NCI-H1105 treated with DMSO at 0.1 percent for 48 hours (cell line): ENCODE measurements at regions not wholly inside any gene's neighbourhood (a gene's known extent, or its start where the extent isn't known, plus 50 kb on each side); places are given as distances from the start of the nearest gene placed in this dataset.

Experiments used
- DNase-seq: peaks from one replicate; lab custom pipeline; 2025; lab: John Stamatoyannopoulos, UW

DNA sequence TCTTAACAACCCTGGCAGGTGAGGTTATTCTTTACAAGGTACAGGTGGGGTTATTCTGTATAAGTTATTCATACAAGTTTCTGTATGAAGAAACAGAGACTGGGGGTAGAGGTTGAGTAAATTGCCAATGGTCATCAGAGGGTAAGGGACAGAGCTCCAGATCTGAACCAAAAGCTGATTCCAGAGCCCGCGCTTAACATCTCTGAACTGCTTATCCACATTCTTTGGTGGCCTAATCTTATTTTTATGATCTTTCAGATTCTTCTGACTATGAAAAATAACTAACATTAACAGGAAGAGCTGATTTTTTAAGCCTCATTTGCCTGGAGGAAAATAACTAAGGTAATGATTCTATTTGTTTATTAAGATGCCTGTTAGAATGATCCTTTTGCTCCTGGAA, 63.9 kb upstream of the BARHL2 start:
- no peak for DNase-seq

DNA sequence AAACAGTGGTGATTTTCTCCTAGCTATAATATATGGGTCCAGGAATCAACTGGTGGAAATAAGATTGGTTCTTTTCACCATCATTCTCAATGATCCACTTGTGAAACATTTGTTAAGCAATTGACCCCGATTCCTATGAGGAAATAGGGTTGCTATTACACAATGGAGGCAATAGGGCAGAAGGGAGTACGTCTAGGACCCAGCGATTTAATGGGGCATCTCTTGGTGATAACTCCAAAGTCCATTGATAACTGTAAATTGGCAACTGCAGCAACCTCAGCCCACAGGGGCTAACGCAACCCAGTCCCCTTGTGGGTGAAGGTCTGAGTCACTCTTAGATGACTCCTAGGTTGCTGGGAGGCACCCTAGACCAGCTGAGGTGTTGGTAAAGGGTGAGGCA, 62.5 kb upstream of the BARHL2 start:
- no peak for DNase-seq

DNA sequence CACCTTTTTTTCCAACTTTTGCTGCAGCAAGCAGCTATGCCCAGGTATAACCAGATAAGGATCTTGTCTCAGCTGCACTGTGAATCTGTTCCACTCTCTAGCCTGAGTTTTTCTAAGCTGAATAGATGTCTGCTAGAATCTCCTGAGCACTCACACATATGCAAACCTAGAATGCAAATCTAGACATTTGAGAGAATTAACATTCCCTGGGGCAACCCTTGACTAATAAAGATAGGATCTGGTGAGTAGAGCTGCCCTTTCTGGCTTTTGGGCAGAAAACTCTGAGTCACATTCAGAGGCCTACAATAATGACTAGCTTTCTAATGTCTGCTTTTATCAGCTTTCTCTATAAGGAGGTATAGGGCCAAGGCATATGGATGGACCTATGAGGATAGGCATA, 61.4 kb upstream of the BARHL2 start:
- no peak for DNase-seq

- no peak for DNase-seq
Measured at GRCh38 chr1:90773812-90774211, 56.7 kb upstream of the BARHL2 start.

- no peak for DNase-seq
Measured at GRCh38 chr1:90768826-90769225, 51.7 kb upstream of the BARHL2 start.

DNA sequence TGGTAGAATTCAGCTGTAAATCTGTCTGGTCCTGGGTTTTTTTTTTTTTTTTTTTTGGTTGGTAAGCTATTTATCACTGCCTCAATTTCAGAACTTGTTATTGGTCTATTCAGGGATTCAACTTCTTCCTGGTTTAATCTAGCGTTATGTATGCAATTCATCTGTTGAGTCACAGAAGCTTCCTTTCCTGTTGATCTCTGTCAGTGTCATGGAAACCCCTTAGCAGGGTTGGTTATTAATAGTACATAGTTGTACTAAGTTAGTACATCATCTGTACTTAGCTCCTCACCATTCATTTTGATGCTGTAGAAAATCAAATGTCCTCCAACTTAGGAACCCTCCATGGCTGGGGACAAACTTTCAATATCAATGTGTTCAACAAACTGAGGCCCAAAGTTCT, 51.0 kb upstream of the BARHL2 start:
- no peak for DNase-seq
